H9 (cell line): ENCODE measurements at regions not wholly inside any gene's neighbourhood (a gene's known extent, or its start where the extent isn't known, plus 50 kb on each side); places are given as distances from the start of the nearest gene placed in this dataset.

ENCODE experiments used
- DNase-seq: peaks from one replicate; pipeline ENCODE4 v3.0.0-alpha.2; 2017
- H2AFZ ChIP-seq: one replicate; pipeline ENCODE4 v1.6.1; 2013; ENCODE audit warnings: mild to moderate bottlenecking, low read length, control low read depth, moderate library complexity
- H2AK5ac ChIP-seq: 2 replicates; pipeline ENCODE4 v1.6.1; 2013; ENCODE audit warnings: low read length, control low read depth, mixed read lengths; ENCODE audit not compliant: insufficient read length
- H2BK120ac ChIP-seq: one replicate; pipeline ENCODE4 v1.6.1; 2013; ENCODE audit warnings: low read depth, mild to moderate bottlenecking, low read length, control low read depth, inconsistent platforms; ENCODE audit not compliant: poor library complexity, severe bottlenecking
- H2BK12ac ChIP-seq: 2 replicates; pipeline ENCODE4 v1.6.1; 2013; ENCODE audit warnings: low read length, control low read depth, mixed read lengths, low read depth; ENCODE audit not compliant: insufficient read length
- H2BK15ac ChIP-seq: 2 replicates; pipeline ENCODE4 v1.6.1; 2013; ENCODE audit warnings: low read depth, low read length, control low read depth
- H2BK20ac ChIP-seq: one replicate; pipeline ENCODE4 v1.6.1; 2013; ENCODE audit warnings: low read depth, mild to moderate bottlenecking, low read length, control low read depth, inconsistent platforms; ENCODE audit not compliant: poor library complexity, severe bottlenecking
- H2BK5ac ChIP-seq: 2 replicates; pipeline ENCODE4 v1.6.1; 2013; ENCODE audit warnings: low read length, control low read depth, mixed read lengths; ENCODE audit not compliant: insufficient read length
- H3K14ac ChIP-seq: 2 replicates; pipeline ENCODE4 v1.6.1; 2013; ENCODE audit warnings: low read length, control low read depth; ENCODE audit not compliant: insufficient read depth
- H3K18ac ChIP-seq: 2 replicates; pipeline ENCODE4 v1.6.1; 2013; ENCODE audit warnings: low read depth, mild to moderate bottlenecking, mixed read lengths, low read length, control low read depth; ENCODE audit not compliant: insufficient read length
- H3K23ac ChIP-seq: 2 replicates; pipeline ENCODE4 v1.6.1; 2013; ENCODE audit warnings: low read length, control low read depth, mixed read lengths, low read depth; ENCODE audit not compliant: insufficient read length
- H3K23me2 ChIP-seq: 2 replicates; pipeline ENCODE4 v1.6.1; 2013; ENCODE audit warnings: low read depth, mild to moderate bottlenecking, mixed read lengths, low read length, control low read depth; ENCODE audit not compliant: insufficient read length, poor library complexity, severe bottlenecking
- H3K27ac ChIP-seq: 2 replicates; pipeline ENCODE4 v1.5.1; 2013; ENCODE audit warnings: low read length, control low read depth, mixed read lengths, low read depth; ENCODE audit not compliant: insufficient read length
- H3K27me3 ChIP-seq: 2 replicates; pipeline ENCODE4 v1.6.1; 2013; ENCODE audit warnings: low read length, control low read depth, inconsistent platforms; ENCODE audit not compliant: insufficient read depth
- H3K4ac ChIP-seq: 2 replicates; pipeline ENCODE4 v1.6.1; 2013; ENCODE audit warnings: low read depth, mild to moderate bottlenecking, control low read depth, inconsistent platforms, low read length, moderate library complexity
- H3K4me1 ChIP-seq: 2 replicates; pipeline ENCODE4 v1.6.1; 2013; ENCODE audit warnings: low read length, control low read depth, inconsistent platforms; ENCODE audit not compliant: insufficient read depth
- H3K4me2 ChIP-seq: 2 replicates; pipeline ENCODE4 v1.6.1; 2013; ENCODE audit warnings: low read length, control low read depth, mixed read lengths; ENCODE audit not compliant: insufficient read length, insufficient read depth
- H3K56ac ChIP-seq: 2 replicates; pipeline ENCODE4 v1.6.1; 2013; ENCODE audit warnings: low read depth, mild to moderate bottlenecking, mixed read lengths, low read length, control low read depth; ENCODE audit not compliant: insufficient read length
- H3K79me1 ChIP-seq: 2 replicates; pipeline ENCODE4 v1.6.1; 2013; ENCODE audit warnings: low read depth, mild to moderate bottlenecking, moderate library complexity, low read length, control low read depth, inconsistent platforms; ENCODE audit not compliant: insufficient read depth, poor library complexity, severe bottlenecking
- H3K79me2 ChIP-seq: 2 replicates; pipeline ENCODE4 v1.6.1; 2013; ENCODE audit warnings: low read length, control low read depth, inconsistent platforms; ENCODE audit not compliant: insufficient read depth
- H3K9ac ChIP-seq: 2 replicates; pipeline ENCODE4 v1.6.1; 2013; ENCODE audit warnings: low read length, control low read depth, mixed read lengths; ENCODE audit not compliant: insufficient read length; ENCODE audit errors: extremely low read depth
- H3K9me3 ChIP-seq: one replicate; pipeline ENCODE4 v1.6.1; 2013; ENCODE audit warnings: low read depth, low read length, inconsistent platforms; ENCODE audit not compliant: control insufficient read depth
- H3T11ph ChIP-seq: one replicate; pipeline ENCODE4 v1.6.1; 2013; ENCODE audit warnings: mild to moderate bottlenecking, low read length, control low read depth, inconsistent platforms
- H4K20me1 ChIP-seq: one replicate; pipeline ENCODE4 v1.6.1; 2013; ENCODE audit not compliant: control insufficient read depth, insufficient read length, insufficient read depth
- H4K5ac ChIP-seq: 2 replicates; pipeline ENCODE4 v1.6.1; 2013; ENCODE audit warnings: low read depth, mild to moderate bottlenecking, mixed read lengths, low read length, control low read depth; ENCODE audit not compliant: insufficient read length
- H4K8ac ChIP-seq: replicated peaks from 2 replicates; pipeline ENCODE4 v1.6.1; 2013; ENCODE audit warnings: low read length, control low read depth, mixed read lengths, low read depth; ENCODE audit not compliant: insufficient read length
- H4K91ac ChIP-seq: 2 replicates; pipeline ENCODE4 v1.6.1; 2013; ENCODE audit warnings: low read depth, mild to moderate bottlenecking, moderate library complexity, mixed read lengths, low read length, control low read depth; ENCODE audit not compliant: insufficient read length
- H3K27ac Mint-ChIP-seq, 3 experiments: 2 replicates in 2 of 3; 3 replicates in 1 of 3; pipeline ENCODE4 v1.8.0; 2020 to 2021; ENCODE audit warnings: mixed read lengths in 3 of 3, mild to moderate bottlenecking in 1 of 3, moderate library complexity in 1 of 3
- H3K27me3 Mint-ChIP-seq: 2 replicates; pipeline ENCODE4 v1.8.0; 2021; ENCODE audit warnings: low read depth, mild to moderate bottlenecking, moderate library complexity, mixed read lengths
- H3K36me3 Mint-ChIP-seq, 3 experiments: 2 replicates in 2 of 3; 3 replicates in 1 of 3; pipeline ENCODE4 v1.8.0; 2020 to 2021; ENCODE audit warnings: low read depth in 3 of 3, mixed read lengths in 3 of 3; ENCODE audit not compliant: insufficient read depth in 1 of 3
- H3K4me1 Mint-ChIP-seq, 2 experiments: 2 replicates each; pipeline ENCODE4 v1.8.0; 2020; ENCODE audit warnings: mixed read lengths in 2 of 2
- H3K4me3 Mint-ChIP-seq, 2 experiments: 2 replicates in 1 of 2; 3 replicates in 1 of 2; pipeline ENCODE4 v1.8.0; 2020 to 2021; ENCODE audit warnings: mild to moderate bottlenecking in 2 of 2, mixed read lengths in 2 of 2, moderate library complexity in 1 of 2
- H3K9me3 Mint-ChIP-seq, 2 experiments: 2 replicates in 1 of 2; 3 replicates in 1 of 2; pipeline ENCODE4 v1.8.0; 2020; ENCODE audit warnings: mild to moderate bottlenecking in 2 of 2, mixed read lengths in 2 of 2, moderate library complexity in 1 of 2
- CTCF ChIP-seq: fragments of 200-600 bp; sonication (generic); conservative IDR thresholded peaks from 3 replicates; pipeline ENCODE4 v1.8.0; 2021; ENCODE audit warnings: antibody characterized with exemption, mild to moderate bottlenecking
- WGBS: extraction: QIAGEN DNeasy Blood & Tissue Kit; methylation state at CpG from one replicate; pipeline ENCODE4 v1.1.7; 2013; ENCODE audit warnings: missing lambda C conversion rate, low lambda C conversion rate, mixed read lengths; ENCODE audit not compliant: insufficient read length; ENCODE audit errors: extremely low coverage; 5-methylcytosine and 5-hydroxymethylcytosine counted together

DNA sequence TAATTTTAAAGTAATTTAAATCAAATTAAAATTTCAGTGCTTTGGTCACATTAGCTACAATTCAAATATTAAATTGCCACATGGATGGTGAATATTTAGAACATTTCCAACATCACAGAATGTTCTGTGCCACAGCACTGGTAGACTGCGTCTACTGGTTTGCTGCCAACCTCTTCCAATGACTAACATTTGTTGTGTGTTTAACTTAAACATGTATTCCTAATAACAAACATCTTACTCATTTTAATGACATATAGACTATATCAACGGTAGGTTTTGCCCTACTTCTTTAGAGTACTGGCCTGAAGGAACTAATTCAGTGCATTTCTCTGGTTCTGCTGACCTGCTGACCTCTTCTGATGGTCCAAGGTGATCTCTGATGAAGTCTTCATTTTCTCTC, 157.6 kb downstream of the DCK start:
- Histone ChIP-seq H3K18ac (no peak overlapping the region), H3K56ac (no peak overlapping the region), H2BK15ac (no peak overlapping the region), H3K9me3 (no peaks in the 10 kb centered on the region), H4K5ac (no peak overlapping the region), H4K20me1 (no peaks in the 10 kb centered on the region), H3K9ac (no peak overlapping the region), H2BK5ac (no peak overlapping the region), H3K4me2 (no peak overlapping the region), H3K27ac (no peak overlapping the region), H2BK120ac (no peak overlapping the region), H4K8ac (no peak overlapping the region), H3K23ac (no peak overlapping the region), H2AFZ (no peak overlapping the region), H4K91ac (no peak overlapping the region), H3K79me2 (no peaks in the 10 kb centered on the region), H3K79me1 (no peaks in the 10 kb centered on the region), H2BK20ac (no peak overlapping the region), H3K4me1 (no peaks in the 10 kb centered on the region), H3K4ac (no peak overlapping the region), H3K23me2 (no peaks in the 10 kb centered on the region), H2AK5ac (no peak overlapping the region), H3K14ac (no peak overlapping the region), H3T11ph (no peak overlapping the region), H3K27me3 (no peaks in the 10 kb centered on the region), H2BK12ac (no peak overlapping the region)
- Mint-ChIP-seq H3K4me1 (no peaks in the 10 kb centered on the region), H3K36me3 (no peaks in the 10 kb centered on the region), H3K9me3 (peaks cover 0 to 2% of the 10 kb centered on the region in 2 experiments; a peak in 2 of 5 replicates), H3K27me3 (no peaks in the 10 kb centered on the region), H3K27ac (no peak overlapping the region), H3K4me3 (no peak overlapping the region)
- no peak for DNase-seq
- TF ChIP-seq CTCF, result no peak
- WGBS, result no CpG with 5 or more reads among the region's 2 CpGs
